Activated CD4-positive, alpha-beta T cell treated with anti-CD3 and anti-CD28 coated beads, Interleukin-2, amount 50 U/mL, for 48 hours (primary cell): ENCODE measurements at regions not wholly inside any gene's neighbourhood (a gene's known extent, or its start where the extent isn't known, plus 50 kb on each side); places are given as distances from the start of the nearest gene placed in this dataset.

Source experiments
- DNase-seq, 2 experiments: peaks; one replicate each; pipeline ENCODE4 v3.0.0-alpha.2; 2020

DNA sequence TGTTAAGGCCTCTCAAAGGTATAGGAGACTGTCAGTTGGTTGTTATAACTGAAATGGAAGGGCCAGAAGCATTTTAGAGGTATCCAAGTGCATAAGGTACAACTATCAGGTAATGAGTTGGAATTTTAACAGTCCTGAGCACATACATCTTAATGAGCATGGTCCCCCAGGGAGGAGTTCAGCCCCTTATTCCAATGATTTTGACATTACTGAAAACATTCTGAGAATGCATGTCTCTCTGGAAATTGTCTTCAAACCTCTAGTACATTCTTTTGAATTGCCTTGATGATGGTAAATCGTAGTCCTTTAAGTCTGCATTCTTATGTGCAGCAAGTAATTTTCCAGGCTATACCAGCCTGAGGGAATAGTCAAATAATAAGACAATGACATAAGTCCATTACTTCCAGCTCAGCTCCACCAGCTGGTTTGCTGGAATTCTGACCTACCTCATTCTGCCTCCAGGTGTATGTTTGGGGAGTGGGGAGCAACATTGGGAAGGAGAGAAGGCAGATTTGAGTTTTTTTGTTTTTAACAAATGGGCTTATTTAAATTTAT, 239.2 kb downstream of the MSRB3 start:
- DNase-seq = no peak

DNA sequence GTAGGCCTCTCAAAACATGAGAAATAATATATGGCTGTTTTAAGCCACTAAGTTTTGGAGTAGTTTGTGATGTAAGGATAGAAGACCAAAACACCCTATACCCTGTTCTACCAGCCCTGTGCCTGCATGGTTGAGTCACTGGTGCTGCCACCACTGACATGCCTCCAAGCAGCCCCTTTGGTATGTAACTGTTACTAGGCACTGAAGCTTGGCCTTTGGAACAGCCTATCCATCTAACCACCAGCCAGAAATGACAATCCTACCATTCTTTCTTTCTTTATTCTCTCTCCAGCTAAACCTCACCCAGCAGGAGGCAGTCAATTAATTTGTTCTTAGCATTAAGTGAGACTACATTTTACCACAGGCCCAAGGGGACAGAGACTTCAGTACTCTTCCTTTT, 240.3 kb downstream of the MSRB3 start:
- no peak for DNase-seq

DNA sequence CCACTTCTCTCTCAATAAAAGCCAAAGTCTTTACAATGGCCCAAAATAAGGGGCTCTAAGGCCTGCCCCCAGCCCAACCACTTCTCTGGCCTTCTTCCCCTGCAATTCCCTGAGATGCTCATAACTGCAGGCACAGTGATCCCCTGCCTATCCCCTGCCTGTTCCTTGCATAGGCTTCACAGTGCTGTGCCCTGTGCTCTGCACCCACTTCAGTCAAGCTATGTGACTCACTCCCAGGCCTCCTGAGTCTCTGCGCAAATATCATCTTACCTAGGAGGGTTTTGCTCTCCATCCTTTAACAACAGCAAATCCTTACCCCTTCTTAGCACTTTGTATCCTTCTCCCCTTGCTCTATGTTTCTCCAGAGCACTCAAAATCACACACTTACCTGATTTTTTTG, 242.2 kb downstream of the MSRB3 start:
- DNase-seq = no peak

DNA sequence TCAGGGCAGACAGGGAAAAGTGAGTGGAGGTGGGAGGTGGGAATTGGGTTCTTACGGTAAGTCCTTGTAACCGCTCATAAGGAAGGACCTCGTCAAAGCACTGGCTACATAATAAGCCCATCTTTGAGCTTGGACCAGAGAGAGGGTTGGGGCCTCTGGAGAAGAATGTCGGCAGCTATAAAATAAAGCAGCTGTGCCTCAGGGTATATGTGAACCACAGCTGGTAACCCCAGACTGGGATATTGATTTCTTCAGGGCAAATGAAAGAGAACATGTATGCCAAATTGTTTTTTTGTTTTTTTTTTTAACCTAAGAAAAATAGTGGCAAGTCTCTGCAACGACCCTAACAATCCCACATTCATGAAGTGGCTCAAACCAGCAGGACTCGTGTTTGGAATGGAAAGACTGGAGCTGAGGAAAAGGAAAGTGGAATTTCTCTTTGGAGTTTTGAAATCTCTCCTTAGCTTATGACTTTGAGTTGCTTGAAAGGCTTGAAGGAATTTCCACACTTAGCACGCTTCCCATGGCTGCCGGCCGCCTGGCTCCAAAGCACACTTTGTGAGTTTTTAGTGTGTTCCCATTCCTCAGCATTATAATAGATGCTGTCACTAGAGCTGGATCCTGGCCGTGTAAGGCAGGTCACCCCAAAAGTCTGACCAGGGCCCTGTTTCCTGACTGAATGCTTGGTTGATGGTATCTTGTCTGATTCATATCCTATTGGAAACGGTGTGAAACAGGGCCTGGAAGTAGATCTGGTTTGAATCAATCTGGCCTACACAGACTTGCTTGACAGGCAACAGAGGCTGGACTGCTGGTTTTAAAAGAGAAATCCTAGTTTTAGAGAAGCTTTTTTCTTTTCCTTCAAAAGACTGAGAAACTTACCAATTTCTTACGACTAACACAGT, 244.7 kb downstream of the MSRB3 start:
- DNase-seq = no peak

DNA sequence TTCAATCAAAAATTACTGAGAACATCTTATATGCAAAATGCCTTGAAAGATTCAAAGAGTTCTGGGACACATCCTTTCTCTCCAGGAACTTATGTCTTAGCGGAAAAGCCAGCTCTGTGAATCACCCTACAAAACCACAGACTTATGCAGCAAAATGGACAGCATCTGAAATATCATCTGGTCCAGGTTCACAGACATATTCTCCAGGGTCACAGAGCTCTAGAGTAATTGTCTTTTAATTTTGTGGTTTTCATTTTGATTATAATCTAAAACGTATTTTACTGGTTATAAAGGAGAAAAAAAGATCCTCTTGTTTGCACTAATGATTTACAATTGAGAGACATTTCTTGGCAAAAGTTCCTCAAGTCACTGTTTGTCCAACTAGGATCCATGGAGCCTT, 246.2 kb downstream of the MSRB3 start:
- no peak for DNase-seq

DNA sequence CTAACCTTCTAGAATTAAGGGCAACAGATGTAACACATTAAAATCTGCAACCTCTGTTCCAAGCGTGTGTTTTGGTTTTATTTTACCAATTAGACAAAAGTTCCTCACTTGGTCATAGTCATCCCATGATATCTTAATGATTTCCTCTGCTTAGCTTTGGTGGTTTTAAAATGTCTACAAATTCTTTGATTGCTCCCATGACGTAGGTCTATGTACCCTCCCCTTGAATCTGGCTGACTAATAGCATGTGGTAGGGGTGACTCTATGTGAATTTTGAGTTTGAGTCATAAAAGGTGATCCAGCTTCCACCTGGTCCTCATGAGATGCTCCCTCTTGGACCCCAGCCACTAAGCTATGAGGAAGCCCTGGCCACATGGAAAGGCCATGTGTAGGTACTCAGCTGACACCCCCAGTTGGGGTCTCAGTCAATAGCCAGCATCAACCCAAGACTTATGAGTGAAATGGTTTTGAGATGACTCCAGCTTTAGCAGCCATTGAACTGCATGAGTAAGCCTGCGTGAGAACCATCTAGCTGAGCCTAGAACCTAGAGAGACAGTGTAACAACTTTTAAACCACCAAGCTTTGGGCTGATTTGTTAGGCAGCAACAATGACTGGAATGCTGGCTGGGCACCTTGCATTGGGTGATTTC, 247.1 kb downstream of the MSRB3 start:
- DNase-seq = no peak

DNA sequence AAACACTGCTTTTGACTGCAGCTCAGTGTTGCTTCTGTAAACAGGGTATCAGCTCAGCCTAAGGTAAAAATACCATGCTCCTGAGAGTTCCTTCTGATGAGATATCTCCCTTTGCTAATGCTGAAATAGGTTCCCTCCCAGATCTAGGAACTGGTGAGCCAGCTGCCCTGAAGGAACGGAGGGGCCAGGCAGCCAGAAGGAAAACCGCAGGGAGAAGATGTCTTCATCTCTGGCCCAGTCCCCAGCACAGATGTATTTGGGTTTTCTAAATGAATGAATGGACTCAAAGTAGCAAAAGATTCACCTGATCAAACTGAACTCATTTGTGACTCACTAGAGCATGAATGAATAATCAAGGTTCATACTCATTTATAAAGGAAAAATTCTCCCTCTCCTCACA, 247.8 kb downstream of the MSRB3 start:
- DNase-seq = no peak

DNA sequence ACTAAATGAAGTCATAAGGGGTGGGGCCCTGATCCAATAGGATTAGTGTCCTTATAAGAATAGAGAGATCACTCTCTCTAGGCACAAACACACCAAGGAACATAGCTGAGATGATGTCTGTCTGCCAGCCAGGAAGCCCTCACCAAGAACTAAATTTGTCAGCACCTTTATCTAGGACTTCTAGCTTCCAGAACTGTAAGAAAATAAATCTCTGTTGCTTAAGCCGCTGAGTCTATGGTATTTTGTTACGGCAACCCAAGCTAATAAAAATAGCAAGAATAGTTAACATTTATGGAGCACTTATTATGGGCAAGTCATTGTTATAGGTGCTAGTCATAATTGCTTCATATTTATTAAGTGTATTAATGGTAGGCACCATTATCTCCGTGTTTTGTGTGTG, 249.6 kb downstream of the MSRB3 start:
- no peak for DNase-seq

DNA sequence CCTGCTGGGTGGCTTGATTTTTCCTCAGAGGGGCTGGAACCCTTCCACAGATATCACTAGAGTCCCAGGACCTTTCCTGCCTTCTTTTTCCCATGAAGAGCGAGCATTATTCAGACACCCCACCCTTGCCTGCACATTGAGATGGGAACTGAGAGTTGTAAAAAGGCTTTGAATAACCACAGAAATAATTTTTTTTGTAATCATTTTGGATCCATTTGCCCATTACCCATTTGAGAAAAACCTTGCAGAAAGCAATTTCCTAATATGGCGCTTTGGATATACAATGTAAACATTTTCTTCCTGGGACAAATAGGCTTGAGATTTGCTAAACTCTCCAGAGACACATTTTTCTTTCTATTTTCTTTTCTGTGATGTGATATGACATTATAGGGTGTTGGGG, 250.6 kb downstream of the MSRB3 start:
- no peak for DNase-seq

DNA sequence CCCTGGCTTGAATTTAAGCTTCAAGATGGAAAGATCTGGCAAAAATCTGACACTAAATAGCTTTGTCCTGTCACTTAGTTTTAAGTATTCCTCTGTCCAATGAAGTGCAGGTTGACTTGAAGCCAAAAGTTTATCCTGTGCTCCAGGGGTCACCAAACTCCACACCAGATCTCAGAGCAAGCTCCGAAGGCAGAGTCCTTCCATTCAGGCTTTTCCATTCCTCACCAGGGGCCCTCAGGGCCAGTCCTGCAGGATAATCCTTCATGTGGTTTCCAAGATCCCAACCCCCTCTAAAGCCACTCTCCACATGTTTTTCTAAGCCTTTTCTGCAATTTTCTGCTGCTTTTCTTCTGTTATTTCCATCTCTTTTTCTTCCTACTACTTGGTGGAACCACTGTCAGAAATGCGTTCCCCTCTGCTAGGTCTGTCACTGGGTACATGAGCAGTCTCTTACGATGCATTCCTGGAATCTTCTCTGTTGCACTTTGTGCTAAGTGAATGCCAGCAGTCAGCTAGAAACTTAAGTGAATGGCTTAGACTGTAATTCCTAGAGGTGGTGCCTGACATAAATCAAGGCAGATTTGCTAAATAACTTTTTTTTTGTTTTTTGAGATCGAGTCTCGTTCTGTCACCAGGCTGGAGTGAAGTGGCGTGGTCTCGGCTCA, 251.4 kb downstream of the MSRB3 start:
- DNase-seq = no peak

DNA sequence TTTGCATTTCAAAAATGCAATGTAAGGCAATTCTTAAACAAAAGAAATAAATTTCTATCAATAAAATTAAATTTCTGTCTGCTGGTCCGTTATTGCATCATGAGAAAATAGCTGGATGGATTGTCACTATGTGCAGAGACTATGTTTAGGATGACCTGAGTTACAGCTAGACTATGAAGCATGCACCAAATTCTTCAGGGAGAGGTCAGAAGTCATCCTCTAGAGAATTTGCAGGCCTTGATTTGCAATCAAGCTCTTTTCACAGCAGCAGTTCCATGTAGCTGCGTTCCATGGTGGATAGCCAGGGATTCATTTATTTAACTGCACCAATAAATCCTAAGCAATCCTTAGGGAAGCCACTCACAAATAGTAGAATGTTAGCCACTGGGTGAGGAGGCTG, 253.7 kb downstream of the MSRB3 start:
- no peak for DNase-seq

DNA sequence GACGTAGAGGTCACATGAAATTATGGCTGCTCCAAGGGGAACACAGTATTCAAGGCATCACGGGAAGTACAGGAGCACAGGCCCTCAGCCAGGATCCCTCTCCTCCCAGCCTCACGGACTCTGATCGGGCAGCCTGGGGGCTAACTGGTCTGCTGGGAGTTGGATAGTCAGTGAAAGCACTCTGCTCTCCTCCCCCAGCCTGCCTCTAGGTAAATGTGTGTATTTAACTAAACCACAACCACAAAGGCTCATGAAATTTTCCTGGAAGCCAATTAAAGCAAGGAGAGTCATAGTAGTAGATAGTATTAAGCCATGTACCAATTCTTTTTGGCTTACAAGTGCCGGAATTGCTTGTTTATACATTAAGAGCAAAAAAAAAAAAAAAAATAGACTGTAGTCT, 254.3 kb downstream of the MSRB3 start:
- no peak for DNase-seq

DNA sequence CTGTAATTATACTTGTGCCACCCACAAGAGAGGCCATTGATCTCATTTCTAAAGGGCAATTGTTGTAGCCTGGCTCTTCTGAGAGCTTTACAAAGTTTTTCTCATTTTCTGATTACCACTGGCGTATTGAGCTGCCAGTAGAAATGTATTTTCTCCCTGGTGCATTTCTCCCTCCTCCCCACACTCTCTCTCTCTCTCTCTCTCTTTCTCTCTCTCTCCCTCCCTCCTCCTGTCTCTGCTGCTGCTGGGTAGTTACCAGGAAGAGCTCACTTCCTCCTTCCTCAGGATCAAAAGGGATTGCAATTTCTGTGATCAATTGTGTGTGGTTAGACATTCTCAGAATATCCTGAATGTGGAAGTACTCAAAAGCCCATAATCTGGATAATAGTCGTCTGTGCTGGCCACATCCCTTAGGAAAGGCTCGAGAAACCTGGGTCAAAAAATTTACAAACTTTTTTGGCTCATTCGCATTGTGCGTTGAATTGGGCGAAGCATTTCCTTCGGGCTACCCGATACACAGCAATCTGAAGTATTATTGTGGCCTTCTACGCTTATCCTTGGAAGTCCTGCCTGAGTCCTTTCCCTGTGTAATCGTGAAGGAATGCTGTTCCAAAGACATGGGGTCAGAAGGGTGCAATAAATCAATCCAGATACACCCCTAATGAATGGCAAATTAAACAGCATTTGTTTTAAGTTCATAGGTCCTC, 254.8 kb downstream of the MSRB3 start:
- DNase-seq = no peak

DNA sequence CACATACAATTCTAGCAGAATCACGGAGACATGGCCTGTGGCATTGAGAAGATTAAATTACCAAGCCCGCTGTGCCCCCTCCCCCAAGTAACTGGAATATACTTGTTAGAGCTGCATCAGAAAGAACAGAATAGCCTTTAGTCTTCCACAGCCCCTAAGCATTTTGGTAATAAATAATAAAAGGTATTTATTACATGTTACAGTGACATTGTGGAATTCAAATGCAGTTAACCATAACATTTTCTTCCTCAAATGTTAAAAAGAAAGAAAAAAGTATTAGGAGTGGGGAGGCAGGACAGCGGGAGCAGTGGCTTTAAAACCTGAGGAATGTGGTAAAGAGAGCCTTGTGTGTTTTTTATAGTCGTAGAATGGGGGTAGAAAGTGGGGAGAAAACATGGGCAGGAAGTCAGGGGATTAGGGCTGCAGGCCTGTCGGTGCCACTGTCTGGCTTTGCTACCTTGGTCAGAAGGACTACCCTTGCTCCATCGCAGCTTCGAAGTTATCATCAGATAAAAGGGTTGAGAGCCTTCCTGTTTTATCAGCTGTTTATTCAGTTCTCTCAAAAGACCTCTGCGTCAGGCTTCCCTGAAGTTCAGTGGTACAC, 255.9 kb downstream of the MSRB3 start:
- DNase-seq = no peak

DNA sequence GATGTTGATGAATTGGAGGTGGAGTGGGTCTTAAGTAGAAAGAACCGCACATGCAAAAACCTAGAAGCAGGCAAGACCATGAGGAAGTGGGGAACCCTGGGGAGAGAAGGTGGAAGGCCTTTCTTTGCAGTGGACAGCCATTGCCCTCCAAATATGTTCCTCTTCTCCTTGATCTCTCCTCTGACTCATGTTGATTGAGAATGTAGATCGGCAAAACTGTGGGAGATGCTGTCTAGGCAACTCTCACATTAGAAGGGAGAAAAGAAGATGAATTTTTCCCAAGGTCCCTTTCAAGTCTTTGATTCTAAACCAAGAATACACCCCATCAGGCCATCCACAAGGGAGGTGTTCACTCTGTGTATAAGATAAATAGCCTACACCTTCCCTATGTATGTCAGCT, 257.5 kb downstream of the MSRB3 start:
- no peak for DNase-seq

DNA sequence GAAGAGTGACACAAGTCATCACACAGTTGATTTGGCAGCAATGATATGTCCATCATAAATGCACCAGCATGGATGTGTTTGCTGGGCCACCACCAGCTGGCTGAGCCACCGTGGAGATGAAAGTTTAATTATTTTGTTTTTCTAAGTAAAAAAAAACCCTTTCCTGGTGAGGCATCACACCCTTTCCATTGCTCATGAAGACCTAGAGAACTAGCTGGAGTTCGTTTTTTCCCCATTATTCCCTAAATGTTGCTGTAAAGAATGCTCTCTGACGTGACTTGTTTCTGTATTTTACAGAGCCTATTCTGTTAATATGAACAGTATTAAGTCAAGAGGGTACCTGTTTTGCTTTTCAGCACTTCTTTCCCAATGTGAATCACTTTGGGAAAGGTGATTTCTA, 257.9 kb downstream of the MSRB3 start:
- DNase-seq = no peak

DNA sequence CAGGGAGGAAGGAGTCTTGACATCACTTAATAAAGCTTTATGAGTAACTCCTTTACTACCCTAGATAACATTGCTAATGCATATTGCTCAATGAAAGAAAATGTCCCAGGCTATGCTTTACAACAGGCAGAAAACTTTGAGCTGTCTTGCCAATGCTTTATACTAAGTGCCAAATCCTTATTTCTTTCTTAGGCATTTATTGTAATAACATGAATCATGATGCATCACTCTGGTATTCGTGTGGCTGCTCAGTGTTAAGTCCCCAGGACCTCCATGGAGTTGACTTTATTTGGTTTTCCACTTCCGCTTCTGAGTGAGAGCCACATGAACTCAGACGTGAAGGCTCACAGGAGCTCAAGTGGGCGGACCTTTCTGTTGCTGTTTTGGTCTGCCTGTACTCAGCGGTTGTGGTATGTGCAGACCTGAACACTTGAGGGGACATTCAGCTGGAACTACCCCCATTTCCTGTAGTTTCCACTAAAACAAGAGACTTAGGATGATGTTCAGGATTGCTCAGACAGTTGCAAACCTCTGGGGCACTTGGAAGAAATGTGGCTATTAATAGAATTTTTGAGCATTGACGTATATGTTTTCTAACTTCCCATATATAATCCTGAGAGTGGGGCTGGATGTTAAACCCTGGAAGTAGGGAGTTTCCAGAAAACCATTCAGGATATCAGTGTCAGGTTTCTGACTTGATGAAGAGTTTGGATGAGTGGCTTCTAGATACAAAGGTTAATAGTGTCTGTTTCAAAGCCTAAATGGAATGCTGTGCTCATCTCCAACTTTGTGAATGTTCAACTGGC, 258.6 kb downstream of the MSRB3 start:
- no peak for DNase-seq

DNA sequence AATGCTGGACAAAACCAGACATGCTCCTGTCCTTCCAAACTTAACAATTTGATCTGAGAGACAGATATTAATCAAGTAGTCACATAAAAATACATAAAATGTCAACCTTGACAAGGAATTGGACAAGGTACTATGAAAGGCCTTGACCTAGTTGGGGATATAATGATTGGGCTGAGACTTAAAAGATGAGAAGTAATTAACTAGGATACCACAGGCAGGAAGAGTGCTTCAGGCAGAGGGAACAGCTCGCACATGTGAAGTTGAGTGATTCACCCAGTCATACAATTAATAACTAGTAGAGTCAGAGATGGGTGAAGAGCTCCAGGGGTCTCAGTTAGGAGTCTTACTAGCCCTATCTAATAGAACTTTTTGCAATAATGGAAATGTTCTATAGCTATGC, 259.5 kb downstream of the MSRB3 start:
- no peak for DNase-seq

DNA sequence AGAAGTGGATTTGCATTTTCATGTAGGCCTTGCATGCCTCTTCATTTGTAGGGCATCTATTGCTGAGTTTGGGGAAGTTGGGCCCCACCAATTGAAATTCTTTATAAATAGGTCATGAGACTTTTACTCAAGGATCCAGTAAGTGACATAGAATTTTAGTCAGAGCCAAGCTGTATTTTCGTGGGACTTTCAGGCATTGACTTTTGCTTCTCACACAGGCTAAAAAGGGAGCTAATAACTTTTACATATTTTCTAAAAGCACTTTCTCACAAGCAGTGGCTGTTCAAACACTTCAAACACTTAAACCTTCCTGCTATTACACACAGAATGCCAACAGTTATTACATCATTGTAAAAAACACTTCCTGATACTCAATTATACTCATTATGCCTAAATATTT, 260.5 kb downstream of the MSRB3 start:
- no peak for DNase-seq

DNA sequence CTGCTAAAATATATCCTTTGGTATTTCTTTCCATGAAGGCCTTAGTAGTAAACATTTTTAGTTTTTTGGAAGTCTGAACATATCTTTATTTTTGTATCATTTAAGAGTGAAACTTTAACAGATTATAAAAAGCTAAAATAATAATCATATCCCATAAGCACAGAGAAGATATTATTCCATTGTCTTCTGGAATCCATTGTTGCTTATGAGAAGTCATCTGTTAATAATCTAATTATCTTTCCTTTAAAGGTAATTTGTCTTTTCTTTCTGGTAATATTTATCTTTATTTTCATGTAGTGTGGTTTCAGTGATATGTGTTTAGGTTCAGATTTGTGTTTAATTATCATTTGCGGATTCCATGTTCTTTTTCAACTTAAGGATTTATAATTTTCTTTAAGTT, 261.7 kb downstream of the MSRB3 start:
- no peak for DNase-seq

DNA sequence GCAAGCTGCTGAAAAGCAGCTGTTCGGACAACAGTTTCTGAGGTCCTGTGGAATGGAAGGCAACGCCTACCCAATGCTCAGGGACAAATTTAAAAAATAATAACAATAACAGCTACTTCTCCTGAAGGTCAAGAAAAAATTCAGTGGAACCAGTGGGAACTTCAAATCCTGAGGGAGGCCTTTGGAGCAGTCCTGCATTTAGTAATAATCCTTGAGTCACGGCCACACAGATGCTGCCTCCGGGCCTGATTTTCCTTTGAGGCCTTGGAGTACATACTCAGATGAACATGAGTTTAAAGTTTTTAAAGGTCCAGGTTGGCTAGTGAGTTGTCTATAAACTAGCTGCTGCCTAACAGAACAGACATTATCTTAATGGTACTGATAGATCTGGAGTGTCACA, 268.0 kb downstream of the MSRB3 start:
- DNase-seq = no peak
